SK-N-SH (cell line): ENCODE measurements at regions not wholly inside any gene's neighbourhood (a gene's known extent, or its start where the extent isn't known, plus 50 kb on each side); places are given as distances from the start of the nearest gene placed in this dataset.

Source experiments
- CTCF ChIA-PET: fragments of 300-600, 350-600 bp; formaldehyde crosslinking; extraction: SDS; loops from one replicate; lab custom pipeline; 2021; lab: Yijun Ruan, JAX
- POLR2A ChIA-PET: fragments of 350-600 bp; sonication (Branson Sonifier 250); formaldehyde crosslinking; extraction: SDS; loops from one replicate; lab custom pipeline; 2020; ENCODE audit warnings: antibody characterized with exemption, inconsistent platforms; lab: Yijun Ruan, JAX
- DNase-seq: peaks from one replicate; pipeline ENCODE4 v3.0.0; 2012
- H2AFZ ChIP-seq: fragments of 200-600 bp; sonication (generic); 2 replicates; pipeline ENCODE4 v1.8.1; 2016; ENCODE audit warnings: antibody characterized with exemption, mild to moderate bottlenecking, low read depth
- H3F3A ChIP-seq: fragments of 200-600 bp; sonication (generic); replicated peaks from 2 replicates; pipeline ENCODE3; 2016; ENCODE audit warnings: antibody characterized with exemption, mild to moderate bottlenecking; ENCODE audit not compliant: insufficient read depth
- H3K27ac ChIP-seq, 2 experiments: fragments of 200-500 bp in 1 of 2; fragments of 200-600 bp in 1 of 2; sonication (Bioruptor generic) in 1 of 2; sonication (generic), shearing (Covaris generic) in 1 of 2; 2 replicates each; pipeline versions ENCODE4 v1.5.1 to v1.6.1; 2014 to 2016; ENCODE audit warnings: low read depth in 2 of 2, inconsistent platforms in 1 of 2, low read length in 1 of 2, mild to moderate bottlenecking in 1 of 2, mixed read lengths in 1 of 2
- H3K27me3 ChIP-seq: fragments of 200-600 bp; sonication (generic), shearing (Covaris generic); 2 replicates; pipeline ENCODE4 v1.6.1; 2016; ENCODE audit warnings: mixed run types; ENCODE audit not compliant: insufficient read depth
- H3K36me3 ChIP-seq, 2 experiments: fragments of 200-500 bp in 1 of 2; fragments of 200-600 bp in 1 of 2; sonication (Bioruptor generic) in 1 of 2; sonication (generic) in 1 of 2; replicated peaks in 1 of 2; 2 replicates each; pipeline versions ENCODE3 to v1.5.1; 2014 to 2016; ENCODE audit warnings: low read length in 1 of 2, mild to moderate bottlenecking in 1 of 2; ENCODE audit not compliant: insufficient read depth in 2 of 2, control insufficient read depth in 1 of 2
- H3K4me1 ChIP-seq, 2 experiments: fragments of 200-500 bp in 1 of 2; fragments of 200-600 bp in 1 of 2; sonication (Bioruptor generic) in 1 of 2; sonication (generic), shearing (Covaris generic) in 1 of 2; 2 replicates each; pipeline versions ENCODE4 v1.5.1 to v1.6.1; 2014 to 2016; ENCODE audit warnings: low read depth in 1 of 2, low read length in 1 of 2, mixed run types in 1 of 2; ENCODE audit not compliant: insufficient read depth in 2 of 2, control insufficient read depth in 1 of 2
- H3K4me2 ChIP-seq: fragments of 200-600 bp; sonication (generic), shearing (Covaris generic); 2 replicates; pipeline ENCODE4 v1.6.1; 2017; ENCODE audit warnings: mixed run types
- H3K4me3 ChIP-seq, 2 experiments: fragments of 200-500 bp in 1 of 2; fragments of 200-600 bp in 1 of 2; sonication (Bioruptor generic) in 1 of 2; sonication (generic), shearing (Covaris generic) in 1 of 2; 2 replicates each; pipeline versions ENCODE4 v1.5.1 to v1.8.1; 2014 to 2016; ENCODE audit warnings: low read depth in 2 of 2, inconsistent platforms in 1 of 2, low read length in 1 of 2, mild to moderate bottlenecking in 1 of 2, mixed read lengths in 1 of 2, moderate library complexity in 1 of 2
- H3K79me2 ChIP-seq: fragments of 200-600 bp; sonication (generic); 2 replicates; pipeline ENCODE4 v1.8.1; 2017; ENCODE audit warnings: mild to moderate bottlenecking; ENCODE audit not compliant: insufficient read depth
- H3K9ac ChIP-seq: fragments of 200-600 bp; sonication (generic); 2 replicates; pipeline ENCODE4 v1.6.1; 2017; ENCODE audit warnings: mixed run types
- H3K9me2 ChIP-seq: fragments of 200-600 bp; sonication (generic); 2 replicates; pipeline ENCODE4 v1.6.1; 2017; ENCODE audit warnings: mixed run types
- H3K9me3 ChIP-seq: fragments of 200-600 bp; sonication (generic); 2 replicates; pipeline ENCODE4 v1.6.1; 2017; ENCODE audit warnings: mixed run types, mild to moderate bottlenecking, moderate library complexity
- H4K20me1 ChIP-seq: fragments of 200-600 bp; sonication (generic); 2 replicates; pipeline ENCODE4 v1.6.1; 2017; ENCODE audit warnings: mild to moderate bottlenecking, mixed run types; ENCODE audit not compliant: insufficient read depth
- CHD2 ChIP-seq: fragments of 150-350 bp; IDR thresholded peaks from 2 replicates; pipeline ENCODE4 v1.6.1; 2018; ENCODE audit warnings: low read length; ENCODE audit not compliant: partially characterized antibody
- EZH2phosphoT487 ChIP-seq: fragments of 200-600 bp; sonication (generic); IDR thresholded peaks from 2 replicates; pipeline ENCODE4 v1.6.1; 2017; ENCODE audit warnings: low read depth, mixed run types, mild to moderate bottlenecking, antibody characterized with exemption, moderate library complexity, borderline replicate concordance
- FOSL2 ChIP-seq: IDR thresholded peaks from 2 replicates; pipeline ENCODE4 v1.4.0; 2012; ENCODE audit warnings: low read depth, mild to moderate bottlenecking, moderate library complexity, borderline replicate concordance
- FOXJ3 ChIP-seq: sonication (generic); formaldehyde crosslinking; IDR thresholded peaks from 2 replicates; pipeline ENCODE4 v1.5.1; 2020; ENCODE audit warnings: mild to moderate bottlenecking, missing genetic modification reagents
- GATA2 ChIP-seq: sonication (generic); formaldehyde crosslinking; IDR thresholded peaks from 2 replicates; pipeline ENCODE4 v1.5.0; 2020; ENCODE audit warnings: mild to moderate bottlenecking, missing genetic modification reagents
- MEF2A ChIP-seq: IDR thresholded peaks from 2 replicates; pipeline ENCODE4 v1.4.0; 2012; ENCODE audit warnings: low read depth, borderline replicate concordance
- POLR2AphosphoS5 ChIP-seq: IDR thresholded peaks from 2 replicates; pipeline ENCODE4 v1.6.1; 2012; ENCODE audit warnings: low read depth, low read length
- RAD21 ChIP-seq: IDR thresholded peaks from 2 replicates; pipeline ENCODE4 v1.6.1; 2012; ENCODE audit warnings: mild to moderate bottlenecking, low read length
- RCOR1 ChIP-seq: fragments of 150-350 bp; IDR thresholded peaks from 2 replicates; pipeline ENCODE4 v1.6.1; 2017; ENCODE audit warnings: antibody characterized with exemption, low read length
- REST ChIP-seq: IDR thresholded peaks from 2 replicates; pipeline ENCODE4 v1.6.1; 2012; ENCODE audit warnings: mild to moderate bottlenecking, low read depth, low read length, moderate library complexity
- RFX5 ChIP-seq: IDR thresholded peaks from 2 replicates; pipeline ENCODE4 v1.6.1; 2012; ENCODE audit warnings: mild to moderate bottlenecking, improper control_type of control experiment, low read length
- RXRA ChIP-seq: IDR thresholded peaks from 2 replicates; pipeline ENCODE4 v1.4.0; 2012; ENCODE audit warnings: low read depth, mild to moderate bottlenecking, borderline replicate concordance
- SIN3A ChIP-seq: IDR thresholded peaks from 2 replicates; pipeline ENCODE4 v1.6.1; 2012; ENCODE audit warnings: low read depth, mild to moderate bottlenecking, low read length, moderate library complexity, borderline replicate concordance
- USF1 ChIP-seq: IDR thresholded peaks from 2 replicates; pipeline ENCODE4 v1.4.0; 2012; ENCODE audit warnings: low read depth, borderline replicate concordance
- WGBS: methylation state at CpG from one replicate; pipeline ENCODE4 v1.1.6; 2017; ENCODE audit warnings: low lambda C conversion rate; 5-methylcytosine and 5-hydroxymethylcytosine counted together
- TF ChIP-seq, protein P1 (sequence below): fragments of 150-350 bp; IDR thresholded peaks from 2 replicates; pipeline ENCODE4 v1.6.1; 2017; ENCODE audit warnings: antibody characterized with exemption, low read length, low read depth, borderline replicate concordance
- TF ChIP-seq, protein P2 (sequence below): IDR thresholded peaks from 2 replicates; pipeline ENCODE4 v1.4.0; 2012; ENCODE audit warnings: low read depth, borderline replicate concordance
- TF ChIP-seq, protein P3 (sequence below): fragments of 200-600 bp; sonication (generic); IDR thresholded peaks from 2 replicates; pipeline ENCODE4 v1.6.1; 2017; ENCODE audit warnings: antibody characterized with exemption, mild to moderate bottlenecking, moderate library complexity

GRCh38 chr4:31955346-31955745, 1235.2 kb downstream of the PCDH7 start:
- Histone ChIP-seq H3K79me2 (no peaks in the 10 kb centered on the region), H3K9ac (no peak overlapping the region), H3K9me2 (peaks cover 9% of the 10 kb centered on the region; the same call in 1 of the 2 replicates), H3K4me1 (no peaks in the 10 kb centered on the region), H3K36me3 (no peaks in the 10 kb centered on the region), H3K4me2 (no peak overlapping the region), H3K27ac (no peak overlapping the region), H2AFZ (no peak overlapping the region), H4K20me1 (no peaks in the 10 kb centered on the region), H3K9me3 (no peaks in the 10 kb centered on the region), H3K4me3 (no peak overlapping the region), H3F3A (no peaks in the 10 kb centered on the region), H3K27me3 (no peaks in the 10 kb centered on the region)
- ChIA-PET CTCF (no interaction called here), POLR2A (no interaction called here)
- no peak for TF ChIP-seq RCOR1
- TF ChIP-seq RXRA, result no peak
- 25% methylated on average over 2 of the region's 2 CpGs for WGBS
- DNase-seq, result no peak

GRCh38 chr4:31959972-31960371, 1239.8 kb downstream of the PCDH7 start:
- ChIA-PET POLR2A (no interaction called here), CTCF (no interaction called here)
- Histone ChIP-seq H3K4me3 (no peak overlapping the region), H3K36me3 (no peaks in the 10 kb centered on the region), H4K20me1 (no peaks in the 10 kb centered on the region), H2AFZ (no peak overlapping the region), H3K9ac (no peak overlapping the region), H3F3A (no peaks in the 10 kb centered on the region), H3K9me2 (no peaks in the 10 kb centered on the region), H3K79me2 (no peaks in the 10 kb centered on the region), H3K4me2 (no peak overlapping the region), H3K4me1 (no peaks in the 10 kb centered on the region), H3K27ac (no peak overlapping the region), H3K27me3 (no peaks in the 10 kb centered on the region), H3K9me3 (no peaks in the 10 kb centered on the region)
- TF ChIP-seq, protein P1, sequence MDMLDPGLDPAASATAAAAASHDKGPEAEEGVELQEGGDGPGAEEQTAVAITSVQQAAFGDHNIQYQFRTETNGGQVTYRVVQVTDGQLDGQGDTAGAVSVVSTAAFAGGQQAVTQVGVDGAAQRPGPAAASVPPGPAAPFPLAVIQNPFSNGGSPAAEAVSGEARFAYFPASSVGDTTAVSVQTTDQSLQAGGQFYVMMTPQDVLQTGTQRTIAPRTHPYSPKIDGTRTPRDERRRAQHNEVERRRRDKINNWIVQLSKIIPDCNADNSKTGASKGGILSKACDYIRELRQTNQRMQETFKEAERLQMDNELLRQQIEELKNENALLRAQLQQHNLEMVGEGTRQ, result no peak
- TF ChIP-seq, protein P2, sequence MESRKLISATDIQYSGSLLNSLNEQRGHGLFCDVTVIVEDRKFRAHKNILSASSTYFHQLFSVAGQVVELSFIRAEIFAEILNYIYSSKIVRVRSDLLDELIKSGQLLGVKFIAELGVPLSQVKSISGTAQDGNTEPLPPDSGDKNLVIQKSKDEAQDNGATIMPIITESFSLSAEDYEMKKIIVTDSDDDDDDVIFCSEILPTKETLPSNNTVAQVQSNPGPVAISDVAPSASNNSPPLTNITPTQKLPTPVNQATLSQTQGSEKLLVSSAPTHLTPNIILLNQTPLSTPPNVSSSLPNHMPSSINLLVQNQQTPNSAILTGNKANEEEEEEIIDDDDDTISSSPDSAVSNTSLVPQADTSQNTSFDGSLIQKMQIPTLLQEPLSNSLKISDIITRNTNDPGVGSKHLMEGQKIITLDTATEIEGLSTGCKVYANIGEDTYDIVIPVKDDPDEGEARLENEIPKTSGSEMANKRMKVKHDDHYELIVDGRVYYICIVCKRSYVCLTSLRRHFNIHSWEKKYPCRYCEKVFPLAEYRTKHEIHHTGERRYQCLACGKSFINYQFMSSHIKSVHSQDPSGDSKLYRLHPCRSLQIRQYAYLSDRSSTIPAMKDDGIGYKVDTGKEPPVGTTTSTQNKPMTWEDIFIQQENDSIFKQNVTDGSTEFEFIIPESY, result no peak
- TF ChIP-seq GATA2 (CRISPR knock-in tag) (no peak), USF1 (no peak), SIN3A (no peak), CHD2 (no peak), FOSL2 (no peak), RCOR1 (no peak), RAD21 (no peak), MEF2A (no peak), REST (no peak), POLR2AphosphoS5 (no peak), EZH2phosphoT487 (no peak), FOXJ3 (CRISPR knock-in tag) (no peak), RFX5 (no peak)
- TF ChIP-seq, protein P3, sequence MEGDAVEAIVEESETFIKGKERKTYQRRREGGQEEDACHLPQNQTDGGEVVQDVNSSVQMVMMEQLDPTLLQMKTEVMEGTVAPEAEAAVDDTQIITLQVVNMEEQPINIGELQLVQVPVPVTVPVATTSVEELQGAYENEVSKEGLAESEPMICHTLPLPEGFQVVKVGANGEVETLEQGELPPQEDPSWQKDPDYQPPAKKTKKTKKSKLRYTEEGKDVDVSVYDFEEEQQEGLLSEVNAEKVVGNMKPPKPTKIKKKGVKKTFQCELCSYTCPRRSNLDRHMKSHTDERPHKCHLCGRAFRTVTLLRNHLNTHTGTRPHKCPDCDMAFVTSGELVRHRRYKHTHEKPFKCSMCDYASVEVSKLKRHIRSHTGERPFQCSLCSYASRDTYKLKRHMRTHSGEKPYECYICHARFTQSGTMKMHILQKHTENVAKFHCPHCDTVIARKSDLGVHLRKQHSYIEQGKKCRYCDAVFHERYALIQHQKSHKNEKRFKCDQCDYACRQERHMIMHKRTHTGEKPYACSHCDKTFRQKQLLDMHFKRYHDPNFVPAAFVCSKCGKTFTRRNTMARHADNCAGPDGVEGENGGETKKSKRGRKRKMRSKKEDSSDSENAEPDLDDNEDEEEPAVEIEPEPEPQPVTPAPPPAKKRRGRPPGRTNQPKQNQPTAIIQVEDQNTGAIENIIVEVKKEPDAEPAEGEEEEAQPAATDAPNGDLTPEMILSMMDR, result no peak
- DNase-seq, result no peak
